HepG2 (cell line): ENCODE measurements at regions not wholly inside any gene's neighbourhood (a gene's known extent, or its start where the extent isn't known, plus 50 kb on each side); places are given as distances from the start of the nearest gene placed in this dataset.

ENCODE experiments used
- ATAC-seq: fragments of 200-7000 bp; cut with Tn5 transposase; 3 replicates; pipeline ENCODE4 v1.9.1; 2020; ENCODE audit warnings: mild to moderate bottlenecking, moderate library complexity
- BruUV-seq: library from RNA; stranded (reverse); fragments of 400-500 nt; replicated peaks from 2 replicates; lab custom pipeline; 2021; lab: Mats Ljungman, UMichigan
- CTCF ChIA-PET: fragments of 300-600 bp; formaldehyde crosslinking; extraction: SDS; loops from one replicate; lab custom pipeline; 2021; ENCODE audit warnings: low total read pairs, inconsistent platforms, low intra/inter-chr PET ratio; lab: Yijun Ruan, JAX
- POLR2A ChIA-PET: fragments of 350-600 bp; sonication (Branson Sonifier 250); formaldehyde crosslinking; loops from one replicate; lab custom pipeline; 2020; ENCODE audit warnings: antibody characterized with exemption, inconsistent platforms; lab: Yijun Ruan, JAX
- DNase-seq: peaks from one replicate; pipeline ENCODE4 v3.0.0-alpha.2; 2015; ENCODE audit warnings: low spot score
- FAIRE-seq: peaks from 3 replicates; lab custom pipeline; 2011; peaks lifted over from hg19 to GRCh38; lab: Jason Lieb, UNC
- H2AFZ ChIP-seq: one replicate; pipeline ENCODE4 v1.6.1; 2011; ENCODE audit warnings: low read length, inconsistent platforms
- H3K27ac ChIP-seq: fragments of 300-600 bp; 3 replicates; pipeline ENCODE4 v1.8.0; 2011; ENCODE audit warnings: mixed run types, mild to moderate bottlenecking, mixed read lengths, low read length, inconsistent platforms; ENCODE audit not compliant: insufficient read depth; ENCODE audit errors: extremely low read length
- H3K27me3 ChIP-seq, 2 experiments: fragments of 200-600 bp in 1 of 2; 2 replicates in 1 of 2; 3 replicates in 1 of 2; pipeline versions ENCODE4 v1.6.0 to v1.8.0; 2011; ENCODE audit warnings: low read length in 2 of 2, mild to moderate bottlenecking in 2 of 2, moderate library complexity in 2 of 2, inconsistent platforms in 1 of 2; ENCODE audit not compliant: insufficient read depth in 2 of 2, control insufficient read depth in 1 of 2
- H3K36me3 ChIP-seq, 2 experiments: fragments of 200-600 bp in 1 of 2; replicated peaks in 1 of 2; 2 replicates in 1 of 2; 3 replicates in 1 of 2; pipeline versions ENCODE4 v1.5.1 to v1.8.0; 2011; ENCODE audit warnings: low read length in 2 of 2, inconsistent platforms in 1 of 2; ENCODE audit not compliant: insufficient read depth in 2 of 2, control insufficient read depth in 1 of 2
- H3K4me1 ChIP-seq: 2 replicates; pipeline ENCODE4 v1.5.1; 2012; ENCODE audit warnings: low read length, inconsistent platforms; ENCODE audit not compliant: insufficient read depth
- H3K4me2 ChIP-seq: 2 replicates; pipeline ENCODE4 v1.6.0; 2011; ENCODE audit warnings: low read depth, low read length, inconsistent platforms
- H3K4me3 ChIP-seq, 3 experiments: fragments of 200-600 bp in 1 of 3; sonication (generic), shearing (Covaris generic) in 1 of 3; replicated peaks in 1 of 3; 2 replicates each; pipeline ENCODE4 v1.5.1; 2011 to 2016; ENCODE audit warnings: low read length in 3 of 3, inconsistent platforms in 2 of 3, low read depth in 2 of 3, mild to moderate bottlenecking in 2 of 3, control low read depth in 1 of 3, mixed read lengths in 1 of 3; ENCODE audit not compliant: insufficient read depth in 1 of 3
- H3K79me2 ChIP-seq: one replicate; pipeline ENCODE4 v1.6.1; 2011; ENCODE audit warnings: low read length, inconsistent platforms; ENCODE audit not compliant: insufficient read depth
- H3K9ac ChIP-seq: 2 replicates; pipeline ENCODE4 v1.6.0; 2011; ENCODE audit warnings: mild to moderate bottlenecking, low read depth, low read length, inconsistent platforms; ENCODE audit not compliant: insufficient read depth
- H3K9me3 ChIP-seq: 2 replicates; pipeline ENCODE4 v1.5.1; 2012; ENCODE audit warnings: mild to moderate bottlenecking, low read length
- H4K20me1 ChIP-seq: 2 replicates; pipeline ENCODE4 v1.6.0; 2011; ENCODE audit warnings: inconsistent platforms, mild to moderate bottlenecking, low read length, moderate library complexity; ENCODE audit not compliant: insufficient read depth
- ARNTL ChIP-seq: sonication (generic); formaldehyde crosslinking; IDR thresholded peaks from 2 replicates; pipeline ENCODE4 v1.4.0; 2020; ENCODE audit warnings: mild to moderate bottlenecking, missing genetic modification reagents
- EZH2 ChIP-seq: conservative IDR thresholded peaks from 2 replicates; pipeline ENCODE4 v1.6.1; 2012; ENCODE audit warnings: mild to moderate bottlenecking, low read depth, low read length, moderate library complexity
- FOSL2 ChIP-seq: sonication (generic); formaldehyde crosslinking; IDR thresholded peaks from 2 replicates; pipeline ENCODE4 v1.4.0; 2020; ENCODE audit warnings: missing genetic modification reagents
- FOXP1 ChIP-seq, 2 experiments: fragments of 450-650 bp in 1 of 2; IDR thresholded peaks; 2 replicates each; pipeline ENCODE4 v1.6.1; 2017 to 2018; ENCODE audit warnings: antibody characterized with exemption in 1 of 2
- KMT2A ChIP-seq: sonication (generic); formaldehyde crosslinking; IDR thresholded peaks from 2 replicates; pipeline ENCODE4 v1.4.0; 2020; ENCODE audit warnings: missing genetic modification reagents
- MIXL1 ChIP-seq: IDR thresholded peaks from 2 replicates; pipeline ENCODE4 v1.6.1; 2016
- PCBP2 ChIP-seq: fragments of 200-400 bp; formaldehyde crosslinking; optimal IDR thresholded peaks from 2 replicates; pipeline ENCODE3; 2018; ENCODE audit warnings: low read length, low read depth; ENCODE audit not compliant: poor library complexity, severe bottlenecking
- PHF8 ChIP-seq: sonication (generic); formaldehyde crosslinking; IDR thresholded peaks from 2 replicates; pipeline ENCODE4 v1.5.0; 2020; ENCODE audit warnings: missing genetic modification reagents
- RBFOX2 ChIP-seq: fragments of 200-400 bp; formaldehyde crosslinking; IDR thresholded peaks from 2 replicates; pipeline ENCODE4 v1.6.1; 2017; ENCODE audit warnings: low read depth, mild to moderate bottlenecking, low read length
- SNAPC2 ChIP-seq: sonication (generic); formaldehyde crosslinking; IDR thresholded peaks from 2 replicates; pipeline ENCODE4 v1.8.1; 2022; ENCODE audit warnings: mild to moderate bottlenecking, missing genetic modification reagents
- SOX13 ChIP-seq, 3 experiments: fragments of 450-650 bp in 1 of 3; sonication (generic) in 1 of 3; formaldehyde crosslinking in 1 of 3; IDR thresholded peaks in 2 of 3; conservative IDR thresholded peaks in 1 of 3; 2 replicates each; pipeline versions ENCODE4 v1.5.0 to v1.6.1; 2016 to 2020; ENCODE audit warnings: antibody characterized with exemption in 1 of 3, mild to moderate bottlenecking in 1 of 3, missing compliant biosample characterization in 1 of 3, missing genetic modification reagents in 1 of 3, moderate library complexity in 1 of 3
- TCF7 ChIP-seq: sonication (generic); IDR thresholded peaks from 2 replicates; pipeline ENCODE4 v1.6.1; 2016; ENCODE audit warnings: antibody characterized with exemption, low read depth
- YEATS2 ChIP-seq: sonication (generic); formaldehyde crosslinking; IDR thresholded peaks from 2 replicates; pipeline ENCODE4 v1.4.0; 2020; ENCODE audit warnings: missing genetic modification reagents, borderline replicate concordance
- ZNF251 ChIP-seq: sonication (generic); formaldehyde crosslinking; IDR thresholded peaks from 2 replicates; pipeline ENCODE4 v1.9.0; 2021; ENCODE audit warnings: mild to moderate bottlenecking, missing genetic modification reagents
- ZNF296 ChIP-seq: sonication (generic); formaldehyde crosslinking; conservative IDR thresholded peaks from 2 replicates; pipeline ENCODE4 v1.5.0; 2020; ENCODE audit warnings: mild to moderate bottlenecking, missing genetic modification reagents
- ZNF33A ChIP-seq: sonication (generic); formaldehyde crosslinking; IDR thresholded peaks from 2 replicates; pipeline ENCODE4 v1.5.1; 2020; ENCODE audit warnings: missing genetic modification reagents, mild to moderate bottlenecking, moderate library complexity, borderline replicate concordance
- ZNF382 ChIP-seq: sonication (generic); formaldehyde crosslinking; IDR thresholded peaks from 2 replicates; pipeline ENCODE4 v1.5.0; 2020; ENCODE audit warnings: missing genetic modification reagents, mild to moderate bottlenecking, borderline replicate concordance
- ZNF629 ChIP-seq: sonication (generic); formaldehyde crosslinking; conservative IDR thresholded peaks from 2 replicates; pipeline ENCODE4 v1.5.0; 2020; ENCODE audit warnings: missing genetic modification reagents
- ZSCAN9 ChIP-seq: IDR thresholded peaks from 2 replicates; pipeline ENCODE4 v1.6.1; 2016; ENCODE audit warnings: borderline replicate concordance
- WGBS: methylation state at CpG from one replicate; pipeline ENCODE4 v1.1.6; 2017; ENCODE audit warnings: low lambda C conversion rate; 5-methylcytosine and 5-hydroxymethylcytosine counted together
- in situ Hi-C: cut with HindIII; loops from 2 replicates; pipeline ENCODE4 v1.10.0; 2017; ENCODE audit warnings: low pct_unique_long_range_greater_than_20kb; ENCODE audit not compliant: extremely low pct_ligation_motif_present
- intact Hi-C: fragments of 100-400 bp; cut with micrococcal nuclease; formaldehyde crosslinking; loops from one replicate; pipeline ENCODE4 v1.10.0; 2022; ENCODE audit not compliant: unreplicated experiment
- TF ChIP-seq, protein P1 (sequence below): IDR thresholded peaks from 2 replicates; pipeline ENCODE4 v1.6.1; 2016; ENCODE audit warnings: missing biosample characterization, missing genetic modification reagents, low read depth

DNA sequence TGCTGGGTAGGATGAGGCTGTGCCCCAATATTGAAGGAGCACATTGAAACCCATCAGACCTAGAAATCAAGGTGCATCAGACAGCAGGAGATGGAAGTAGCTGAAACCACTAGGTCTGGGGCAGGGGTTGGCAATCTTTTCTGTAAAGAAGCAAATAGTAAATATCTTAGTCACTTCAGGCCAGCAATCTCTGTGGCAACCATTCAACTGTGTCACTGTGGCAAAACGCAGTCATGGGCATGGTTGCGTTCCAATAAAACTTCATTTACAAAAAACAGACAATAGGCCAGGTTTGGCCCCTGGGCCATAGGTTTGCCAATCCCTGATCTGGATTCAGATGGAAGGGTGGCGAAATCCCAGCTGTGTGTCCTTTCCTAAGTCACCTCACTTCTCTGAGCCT lies 397.3 kb downstream of the MED13L start:
- H3K79me2 ChIP-seq = no peaks in the 10 kb centered on the region
- no peak for DNase-seq
- intact Hi-C loops = no loop called here
- POLR2A ChIA-PET = no interaction called here
- TF ChIP-seq ARNTL (CRISPR knock-in tag) (no peak), ZNF251 (CRISPR knock-in tag) (no peak), PHF8 (CRISPR knock-in tag) (no peak), ZNF33A (CRISPR knock-in tag) (no peak), MIXL1 (CRISPR knock-in tag) (no peak), KMT2A (CRISPR knock-in tag) (no peak), ZNF296 (no peak), ZSCAN9 (no peak), FOXP1 (IDR thresholded peaks at IDR 0.05) (no peak), FOXP1 (CRISPR knock-in tag; IDR thresholded peaks at IDR 0.05) (no peak), SNAPC2 (no peak), RBFOX2 (no peak), YEATS2 (no peak), PCBP2 (no peak), FOSL2 (CRISPR knock-in tag) (no peak), SOX13 (IDR thresholded peaks at IDR 0.05) (no peak), SOX13 (CRISPR knock-in tag; conservative IDR thresholded peaks at IDR 0.05 in 1 of 2, IDR thresholded peaks at IDR 0.05 in 1 of 2) (no peak), TCF7 (no peak), EZH2 (no peak), ZNF629 (no peak), ZNF382 (CRISPR knock-in tag) (no peak)
- TF ChIP-seq, protein P1, sequence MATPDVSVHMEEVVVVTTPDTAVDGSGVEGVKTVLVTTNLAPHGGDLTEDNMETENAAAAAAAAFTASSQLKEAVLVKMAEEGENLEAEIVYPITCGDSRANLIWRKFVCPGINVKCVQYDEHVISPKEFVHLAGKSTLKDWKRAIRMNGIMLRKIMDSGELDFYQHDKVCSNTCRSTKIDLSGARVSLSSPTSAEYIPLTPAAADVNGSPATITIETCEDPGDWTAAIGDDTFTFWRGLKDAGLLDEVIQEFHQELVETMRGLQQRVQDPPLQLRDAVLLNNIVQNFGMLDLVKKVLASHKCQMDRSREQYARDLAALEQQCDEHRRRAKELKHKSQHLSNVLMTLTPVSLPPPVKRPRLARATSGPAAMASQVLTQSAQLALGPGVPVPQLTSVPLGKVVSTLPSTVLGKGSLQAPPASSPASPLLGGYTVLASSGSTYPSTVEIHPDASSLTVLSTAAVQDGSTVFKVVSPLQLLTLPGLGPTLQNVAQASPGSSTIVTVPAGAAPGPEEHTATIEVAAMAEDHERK = no peak
- in situ Hi-C loops = no loop called here
- FAIRE-seq = no peak
- BruUV-seq = no TSS peak
- no peak overlapping the region for H3K9ac ChIP-seq
- ATAC-seq = no peak
- H3K27ac ChIP-seq = no peak overlapping the region
- H2AFZ ChIP-seq = no peak overlapping the region
- no peak overlapping the region for H3K4me2 ChIP-seq
- H3K36me3 ChIP-seq = no peaks in the 10 kb centered on the region
- H3K4me3 ChIP-seq = no peak overlapping the region
- H4K20me1 ChIP-seq = no peaks in the 10 kb centered on the region
- H3K4me1 ChIP-seq = no peaks in the 10 kb centered on the region
- CTCF ChIA-PET = no interaction called here
- no peaks in the 10 kb centered on the region for H3K9me3 ChIP-seq
- no peaks in the 10 kb centered on the region for H3K27me3 ChIP-seq
- WGBS = 67% methylated on average over 3 of the region's 3 CpGs
